Loucy (cell line): ENCODE measurements at regions not wholly inside any gene's neighbourhood (a gene's known extent, or its start where the extent isn't known, plus 50 kb on each side); places are given as distances from the start of the nearest gene placed in this dataset.

ENCODE experiments used
- H2AFZ ChIP-seq: fragments of 200-600 bp; sonication (generic); 2 replicates; pipeline ENCODE4 v1.6.0; 2016; ENCODE audit warnings: antibody characterized with exemption, mild to moderate bottlenecking, low read length, moderate library complexity
- H3F3A ChIP-seq: fragments of 200-600 bp; 2 replicates; pipeline ENCODE4 v1.6.0; 2016; ENCODE audit warnings: antibody characterized with exemption, low read depth, mild to moderate bottlenecking
- H3K27me3 ChIP-seq: fragments of 200-600 bp; sonication (generic); 2 replicates; pipeline ENCODE4 v1.6.1; 2014; ENCODE audit warnings: low read length, mild to moderate bottlenecking; ENCODE audit not compliant: insufficient read depth, poor library complexity, severe bottlenecking
- H3K36me3 ChIP-seq: fragments of 200-600 bp; sonication (generic); 2 replicates; pipeline ENCODE4 v1.6.1; 2016; ENCODE audit warnings: low read length; ENCODE audit not compliant: insufficient read depth
- H3K4me1 ChIP-seq: fragments of 200-600 bp; sonication (generic); 2 replicates; pipeline ENCODE4 v1.5.1; 2014; ENCODE audit warnings: low read length, mild to moderate bottlenecking; ENCODE audit not compliant: insufficient read depth, poor library complexity, severe bottlenecking
- H3K4me2 ChIP-seq: fragments of 200-600 bp; sonication (generic); 2 replicates; pipeline ENCODE4 v1.6.0; 2014; ENCODE audit warnings: antibody characterized with exemption, low read length, low read depth, mild to moderate bottlenecking; ENCODE audit not compliant: poor library complexity, severe bottlenecking
- H3K4me3 ChIP-seq: fragments of 200-600 bp; sonication (generic); 2 replicates; pipeline ENCODE4 v1.5.1; 2014; ENCODE audit warnings: low read length, mild to moderate bottlenecking, mixed read lengths; ENCODE audit not compliant: poor library complexity, severe bottlenecking
- H3K79me2 ChIP-seq: fragments of 200-600 bp; sonication (generic); 2 replicates; pipeline ENCODE4 v1.6.1; 2014; ENCODE audit warnings: low read length; ENCODE audit not compliant: insufficient read depth
- H3K9ac ChIP-seq: fragments of 200-600 bp; sonication (generic); 2 replicates; pipeline ENCODE4 v1.6.0; 2014; ENCODE audit warnings: mild to moderate bottlenecking, low read depth, low read length, moderate library complexity; ENCODE audit not compliant: poor library complexity, severe bottlenecking
- H3K9me2 ChIP-seq: fragments of 200-600 bp; sonication (generic); replicated peaks from 2 replicates; pipeline ENCODE4 v1.6.1; 2016; ENCODE audit warnings: low read depth, low read length, mixed read lengths
- H3K9me3 ChIP-seq: fragments of 200-600 bp; sonication (generic); 2 replicates; pipeline ENCODE4 v1.6.1; 2014; ENCODE audit warnings: mild to moderate bottlenecking, antibody characterized with exemption, low read length, low read depth; ENCODE audit not compliant: insufficient read depth
- H4K20me1 ChIP-seq: fragments of 200-600 bp; sonication (generic); 2 replicates; pipeline ENCODE4 v1.6.0; 2014; ENCODE audit warnings: antibody characterized with exemption, low read length, mild to moderate bottlenecking; ENCODE audit not compliant: insufficient read depth, poor library complexity, severe bottlenecking
- CTCF ChIP-seq: fragments of 200-600 bp; sonication (generic); conservative IDR thresholded peaks from 2 replicates; pipeline ENCODE4 v1.5.1; 2014; ENCODE audit warnings: mild to moderate bottlenecking, antibody characterized with exemption, low read length
- EZH2phosphoT487 ChIP-seq: fragments of 200-600 bp; IDR thresholded peaks from 2 replicates; pipeline ENCODE4 v1.6.1; 2018; ENCODE audit warnings: antibody characterized with exemption, mild to moderate bottlenecking, moderate library complexity, borderline replicate concordance

- TF ChIP-seq CTCF, result no peak
- TF ChIP-seq EZH2phosphoT487, result no peak
- H3K9ac ChIP-seq, result no peak overlapping the region
- H3K9me3 ChIP-seq, result no peaks in the 10 kb centered on the region
- H3K9me2 ChIP-seq, result no peaks in the 10 kb centered on the region
- no peak overlapping the region for H3K4me3 ChIP-seq
- no peak overlapping the region for H3K4me2 ChIP-seq
- H3K79me2 ChIP-seq, result peaks cover 98% of the 10 kb centered on the region
- H2AFZ ChIP-seq, result no peak overlapping the region
- H4K20me1 ChIP-seq, result peaks cover 85% of the 10 kb centered on the region
- peaks cover 39% of the 10 kb centered on the region for H3K4me1 ChIP-seq
- no peaks in the 10 kb centered on the region for H3F3A ChIP-seq
- H3K36me3 ChIP-seq, result peaks cover 14% of the 10 kb centered on the region; the same call in 1 of the 2 replicates
- H3K27me3 ChIP-seq, result no peaks in the 10 kb centered on the region
Observed at GRCh38 chr9:110064803-110065202, 143.2 kb downstream of the C9orf152 start.

GRCh38 chr9:110065532-110065931 is 142.4 kb downstream of the C9orf152 start:
- H3K4me1 ChIP-seq, result peaks cover 38% of the 10 kb centered on the region
- no peak overlapping the region for H3K4me3 ChIP-seq
- H2AFZ ChIP-seq, result no peak overlapping the region
- peaks cover 15% of the 10 kb centered on the region; the same call in 1 of the 2 replicates for H3K36me3 ChIP-seq
- H4K20me1 ChIP-seq, result peaks cover 87% of the 10 kb centered on the region
- H3K9me3 ChIP-seq, result no peaks in the 10 kb centered on the region
- TF ChIP-seq EZH2phosphoT487 (no peak), CTCF (no peak)
- peaks cover 98% of the 10 kb centered on the region for H3K79me2 ChIP-seq
- H3K27me3 ChIP-seq, result no peaks in the 10 kb centered on the region
- no peak overlapping the region for H3K9ac ChIP-seq
- H3K4me2 ChIP-seq, result no peak overlapping the region
- no peaks in the 10 kb centered on the region for H3F3A ChIP-seq
- no peaks in the 10 kb centered on the region for H3K9me2 ChIP-seq

- no peaks in the 10 kb centered on the region for H3K9me2 ChIP-seq
- TF ChIP-seq CTCF (no peak), EZH2phosphoT487 (no peak)
- no peak overlapping the region for H3K9ac ChIP-seq
- peaks cover 99% of the 10 kb centered on the region for H3K79me2 ChIP-seq
- H4K20me1 ChIP-seq, result peaks cover 87% of the 10 kb centered on the region
- no peak overlapping the region for H2AFZ ChIP-seq
- H3K4me1 ChIP-seq, result peaks cover 34% of the 10 kb centered on the region
- no peaks in the 10 kb centered on the region for H3K27me3 ChIP-seq
- H3K9me3 ChIP-seq, result no peaks in the 10 kb centered on the region
- H3F3A ChIP-seq, result no peaks in the 10 kb centered on the region
- H3K4me3 ChIP-seq, result no peak overlapping the region
- H3K4me2 ChIP-seq, result no peak overlapping the region
- peaks cover 12% of the 10 kb centered on the region; the same call in 1 of the 2 replicates for H3K36me3 ChIP-seq
Observed at GRCh38 chr9:110066929-110067716, 140.8 kb downstream of the C9orf152 start.
